Liver (tissue), 8 donors: ENCODE measurements at regions not wholly inside any gene's neighbourhood (a gene's known extent, or its start where the extent isn't known, plus 50 kb on each side); places are given as distances from the start of the nearest gene placed in this dataset.

Experiments used
- DNase-seq: peaks from one replicate; pipeline ENCODE4 v3.0.0-alpha.2; 2017; ENCODE audit warnings: low spot score
- H3K27ac ChIP-seq, 2 donors: one replicate each; pipeline ENCODE4 v1.7.0; 2013; ENCODE audit warnings: inconsistent platforms in 2 of 2, low read length in 2 of 2, control low read depth in 1 of 2, low read depth in 1 of 2, mild to moderate bottlenecking in 1 of 2
- H3K27me3 ChIP-seq, 4 donors: one replicate each; pipeline versions ENCODE4 v1.6.1 to v1.7.0; 2013; ENCODE audit warnings: low read length in 3 of 4, inconsistent platforms in 1 of 4, mild to moderate bottlenecking in 1 of 4, moderate library complexity in 1 of 4; ENCODE audit not compliant: control insufficient read depth in 4 of 4, insufficient read depth in 4 of 4
- H3K36me3 ChIP-seq, 4 donors: one replicate each; pipeline versions ENCODE4 v1.6.1 to v1.7.0; 2013; ENCODE audit warnings: low read length in 3 of 4, mild to moderate bottlenecking in 3 of 4, low read depth in 1 of 4, moderate library complexity in 1 of 4; ENCODE audit not compliant: control insufficient read depth in 4 of 4, insufficient read depth in 3 of 4
- H3K4me1 ChIP-seq, 4 donors: one replicate each; pipeline versions ENCODE4 v1.6.1 to v1.7.0; 2013; ENCODE audit warnings: low read length in 3 of 4, mild to moderate bottlenecking in 3 of 4, moderate library complexity in 1 of 4; ENCODE audit not compliant: control insufficient read depth in 4 of 4, insufficient read depth in 4 of 4
- H3K4me3 ChIP-seq, 3 donors: one replicate each; pipeline versions ENCODE4 v1.6.1 to v1.7.0; 2013; ENCODE audit warnings: low read length in 3 of 3, control low read depth in 1 of 3, low read depth in 1 of 3, mild to moderate bottlenecking in 1 of 3
- H3K9ac ChIP-seq, 2 donors: one replicate each; pipeline ENCODE4 v1.7.0; 2013; ENCODE audit warnings: low read length in 2 of 2, mild to moderate bottlenecking in 2 of 2, moderate library complexity in 2 of 2, control low read depth in 1 of 2, low read depth in 1 of 2
- H3K9me3 ChIP-seq, 4 donors: one replicate each; pipeline versions ENCODE4 v1.6.1 to v1.7.0; 2013; ENCODE audit warnings: low read length in 3 of 4; ENCODE audit not compliant: control insufficient read depth in 4 of 4
- CTCF ChIP-seq: fragments of 150-350 bp; IDR thresholded peaks from 2 replicates; pipeline ENCODE4 v1.5.1; 2017; ENCODE audit warnings: improper control_type of control experiment, low read depth, low read length; ENCODE audit not compliant: missing input control
- EGR1 ChIP-seq, 2 donors: IDR thresholded peaks; 2 replicates each; pipeline ENCODE4 v1.6.1; 2016 to 2018; ENCODE audit warnings: antibody characterized with exemption in 2 of 2, low read depth in 2 of 2
- FOXA1 ChIP-seq: IDR thresholded peaks from 2 replicates; pipeline ENCODE4 v1.6.1; 2016; ENCODE audit warnings: antibody characterized with exemption
- FOXA2 ChIP-seq: IDR thresholded peaks from 2 replicates; pipeline ENCODE4 v1.6.1; 2016; ENCODE audit warnings: antibody characterized with exemption
- HNF4A ChIP-seq, 2 donors: conservative IDR thresholded peaks; 2 replicates each; pipeline ENCODE4 v1.6.1; 2016; ENCODE audit warnings: antibody characterized with exemption in 2 of 2, mild to moderate bottlenecking in 2 of 2
- HNF4G ChIP-seq: IDR thresholded peaks from 2 replicates; pipeline ENCODE4 v1.6.1; 2016; ENCODE audit warnings: antibody characterized with exemption
- NR2F2 ChIP-seq: IDR thresholded peaks from 2 replicates; pipeline ENCODE4 v1.6.1; 2016; ENCODE audit warnings: antibody characterized with exemption
- REST ChIP-seq: IDR thresholded peaks from 2 replicates; pipeline ENCODE4 v1.6.1; 2016; ENCODE audit warnings: antibody characterized with exemption, mild to moderate bottlenecking
- RXRA ChIP-seq, 2 donors: IDR thresholded peaks; 2 replicates each; pipeline ENCODE4 v1.6.1; 2017 to 2018; ENCODE audit warnings: antibody characterized with exemption in 2 of 2, mild to moderate bottlenecking in 1 of 2
- SP1 ChIP-seq: IDR thresholded peaks from 2 replicates; pipeline ENCODE4 v1.6.1; 2018; ENCODE audit warnings: antibody characterized with exemption, mild to moderate bottlenecking
- TAF1 ChIP-seq: conservative IDR thresholded peaks from 2 replicates; pipeline ENCODE4 v1.6.1; 2016; ENCODE audit warnings: antibody characterized with exemption, mild to moderate bottlenecking
- YY1 ChIP-seq: IDR thresholded peaks from 2 replicates; pipeline ENCODE4 v1.6.1; 2016; ENCODE audit warnings: antibody characterized with exemption, mild to moderate bottlenecking
- WGBS: extraction: QIAGEN DNeasy Blood & Tissue Kit; methylation state at CpG from one replicate; pipeline ENCODE4 v1.1.7; 2013; 5-methylcytosine and 5-hydroxymethylcytosine counted together
- TF ChIP-seq, protein P1 (sequence below): IDR thresholded peaks from 2 replicates; pipeline ENCODE4 v1.6.1; 2016; ENCODE audit warnings: antibody characterized with exemption
- donor health status: healthy.
- donor health status: healthy.
- donor health status: healthy.
- donor health status: healthy.
- donor health status: healthy.

- TF ChIP-seq REST (peak; percentile 82), CTCF (no peak), NR2F2 (peak; percentile 46), RXRA (IDR thresholded peaks at IDR 0.05) (peak; percentile 95 to 98), FOXA2 (peak; percentile 99), FOXA1 (peak; percentile 94), SP1 (peak; percentile 92), TAF1 (no peak)
These were observed 379.3 kb downstream of the INSC start (continued) for GRCh38 chr11:15493921-15494620.

DNA sequence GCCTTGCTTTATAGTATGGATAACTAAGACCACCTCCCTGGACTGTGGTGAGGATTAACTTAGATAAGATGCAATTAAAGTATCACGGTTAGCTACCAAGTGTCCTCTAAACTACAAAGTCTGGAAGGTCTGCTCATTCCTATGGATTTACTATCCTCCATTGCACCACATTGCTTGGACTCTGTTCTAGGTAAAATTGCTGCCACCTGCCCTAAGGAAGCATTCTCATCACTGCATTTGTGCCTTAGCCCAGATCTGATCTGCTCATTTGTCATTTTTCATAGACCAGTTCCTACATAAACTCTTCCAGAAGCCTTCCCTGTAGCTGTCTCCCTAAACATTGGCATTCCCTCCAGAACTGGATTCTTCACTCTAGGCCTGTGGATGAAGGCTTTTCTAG is 380.0 kb downstream of the INSC start:
- Histone ChIP-seq H3K9me3 (no peaks in the 10 kb centered on the region), H3K27me3 (no peaks in the 10 kb centered on the region), H3K27ac (peak overlapping the region; percentile 76 to 77), H3K4me1 (peaks cover 8 to 43% (median 20%) of the 10 kb centered on the region in 4 donors), H3K36me3 (no peaks in the 10 kb centered on the region), H3K4me3 (no peak overlapping the region), H3K9ac (no peak overlapping the region)
- WGBS = 83% methylated on average over 1 of the region's 1 CpG
- TF ChIP-seq HNF4A (conservative IDR thresholded peaks at IDR 0.05) = no peak
- TF ChIP-seq YY1 = no peak
- no peak for TF ChIP-seq EGR1 (IDR thresholded peaks at IDR 0.05; ENCODE audit: low read depth in 2 of 2)
- TF ChIP-seq TAF1 = no peak
- no peak for TF ChIP-seq REST
- TF ChIP-seq, protein P1, sequence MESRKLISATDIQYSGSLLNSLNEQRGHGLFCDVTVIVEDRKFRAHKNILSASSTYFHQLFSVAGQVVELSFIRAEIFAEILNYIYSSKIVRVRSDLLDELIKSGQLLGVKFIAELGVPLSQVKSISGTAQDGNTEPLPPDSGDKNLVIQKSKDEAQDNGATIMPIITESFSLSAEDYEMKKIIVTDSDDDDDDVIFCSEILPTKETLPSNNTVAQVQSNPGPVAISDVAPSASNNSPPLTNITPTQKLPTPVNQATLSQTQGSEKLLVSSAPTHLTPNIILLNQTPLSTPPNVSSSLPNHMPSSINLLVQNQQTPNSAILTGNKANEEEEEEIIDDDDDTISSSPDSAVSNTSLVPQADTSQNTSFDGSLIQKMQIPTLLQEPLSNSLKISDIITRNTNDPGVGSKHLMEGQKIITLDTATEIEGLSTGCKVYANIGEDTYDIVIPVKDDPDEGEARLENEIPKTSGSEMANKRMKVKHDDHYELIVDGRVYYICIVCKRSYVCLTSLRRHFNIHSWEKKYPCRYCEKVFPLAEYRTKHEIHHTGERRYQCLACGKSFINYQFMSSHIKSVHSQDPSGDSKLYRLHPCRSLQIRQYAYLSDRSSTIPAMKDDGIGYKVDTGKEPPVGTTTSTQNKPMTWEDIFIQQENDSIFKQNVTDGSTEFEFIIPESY = no peak
- no peak for TF ChIP-seq HNF4G
- no peak for DNase-seq
